Ishikawa (cell line): ENCODE measurements at regions not wholly inside any gene's neighbourhood (a gene's known extent, or its start where the extent isn't known, plus 50 kb on each side); places are given as distances from the start of the nearest gene placed in this dataset.

ENCODE experiments used
- CEBPB ChIP-seq: IDR thresholded peaks from 2 replicates; pipeline ENCODE4 v1.6.1; 2012
- CREB1 ChIP-seq: IDR thresholded peaks from 2 replicates; pipeline ENCODE4 v1.6.1; 2012; ENCODE audit warnings: low read depth
- EGR1 ChIP-seq: IDR thresholded peaks from 2 replicates; pipeline ENCODE4 v1.6.1; 2012
- EP300 ChIP-seq: IDR thresholded peaks from 2 replicates; pipeline ENCODE4 v1.6.1; 2012; ENCODE audit warnings: borderline replicate concordance
- FOXM1 ChIP-seq: IDR thresholded peaks from 2 replicates; pipeline ENCODE4 v1.6.1; 2012; ENCODE audit warnings: low read depth, borderline replicate concordance
- NFIC ChIP-seq: IDR thresholded peaks from 2 replicates; pipeline ENCODE4 v1.6.1; 2012
- RAD21 ChIP-seq: IDR thresholded peaks from 2 replicates; pipeline ENCODE4 v1.6.1; 2012; ENCODE audit warnings: low read depth
- REST ChIP-seq: IDR thresholded peaks from 2 replicates; pipeline ENCODE4 v1.6.1; 2012; ENCODE audit warnings: low read depth, mild to moderate bottlenecking
- TAF1 ChIP-seq: IDR thresholded peaks from 2 replicates; pipeline ENCODE4 v1.6.1; 2012; ENCODE audit warnings: low read depth, mild to moderate bottlenecking
- TCF12 ChIP-seq: IDR thresholded peaks from 2 replicates; pipeline ENCODE4 v1.6.1; 2012; ENCODE audit warnings: low read depth
- TEAD4 ChIP-seq: IDR thresholded peaks from 2 replicates; pipeline ENCODE4 v1.6.1; 2012
- YY1 ChIP-seq: IDR thresholded peaks from 2 replicates; pipeline ENCODE4 v1.6.1; 2012; ENCODE audit warnings: low read depth
- ZBTB7A ChIP-seq: IDR thresholded peaks from 2 replicates; pipeline ENCODE4 v1.6.1; 2012; ENCODE audit warnings: low read depth
- TF ChIP-seq, protein P1 (sequence below): IDR thresholded peaks from 2 replicates; pipeline ENCODE4 v1.6.1; 2012
- TF ChIP-seq, protein P2 (sequence below): IDR thresholded peaks from 2 replicates; pipeline ENCODE4 v1.6.1; 2012

DNA sequence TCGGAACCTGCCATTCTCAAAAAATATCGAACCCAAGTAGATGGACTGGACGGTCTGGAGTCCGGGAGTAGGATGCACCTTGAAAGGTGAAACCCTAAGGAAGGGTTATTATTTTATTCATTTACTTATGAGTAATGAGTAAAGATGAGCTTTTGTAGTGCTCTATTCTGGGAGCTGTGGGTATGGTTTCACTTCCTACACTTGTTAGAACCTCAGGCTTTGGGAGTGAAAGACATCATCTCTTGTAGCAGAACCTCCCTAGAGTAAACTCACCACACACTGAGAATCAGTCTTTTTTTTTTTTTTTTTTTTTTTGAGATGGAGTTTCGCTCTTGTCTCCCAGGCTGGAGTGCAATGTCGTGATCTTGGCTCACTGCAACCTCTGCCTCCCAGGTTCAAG is 389.4 kb upstream of the AUTS2 start:
- no peak for TF ChIP-seq RAD21
- TF ChIP-seq, protein P1, sequence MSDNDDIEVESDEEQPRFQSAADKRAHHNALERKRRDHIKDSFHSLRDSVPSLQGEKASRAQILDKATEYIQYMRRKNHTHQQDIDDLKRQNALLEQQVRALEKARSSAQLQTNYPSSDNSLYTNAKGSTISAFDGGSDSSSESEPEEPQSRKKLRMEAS, result no peak
- TF ChIP-seq NFIC, result no peak

- TF ChIP-seq CREB1, result no peak
These were observed 386.9 kb upstream of the AUTS2 start for GRCh38 chr7:69211336-69211735.

DNA sequence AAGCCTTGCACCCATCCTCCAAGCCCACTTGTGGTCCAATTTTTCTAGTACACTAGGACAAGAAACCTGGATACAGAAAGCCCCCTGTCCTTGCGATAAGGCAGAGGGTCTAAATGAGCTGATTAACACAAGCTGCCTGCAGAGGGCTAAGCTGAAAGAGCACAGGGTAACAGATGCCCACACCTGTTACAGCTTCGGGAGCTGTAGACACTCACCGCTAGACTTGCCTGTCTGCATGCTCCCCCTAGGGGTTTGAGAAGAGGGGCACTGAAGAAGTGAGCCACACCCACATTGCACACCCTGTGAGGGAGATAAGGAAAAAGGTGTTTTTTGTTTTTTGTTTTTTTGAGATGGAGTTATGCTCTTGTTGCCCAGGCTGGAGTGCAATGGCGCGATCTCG is 386.5 kb upstream of the AUTS2 start:
- TF ChIP-seq, protein P1, result no peak
- TF ChIP-seq RAD21, result no peak
- TF ChIP-seq TEAD4, result no peak

DNA sequence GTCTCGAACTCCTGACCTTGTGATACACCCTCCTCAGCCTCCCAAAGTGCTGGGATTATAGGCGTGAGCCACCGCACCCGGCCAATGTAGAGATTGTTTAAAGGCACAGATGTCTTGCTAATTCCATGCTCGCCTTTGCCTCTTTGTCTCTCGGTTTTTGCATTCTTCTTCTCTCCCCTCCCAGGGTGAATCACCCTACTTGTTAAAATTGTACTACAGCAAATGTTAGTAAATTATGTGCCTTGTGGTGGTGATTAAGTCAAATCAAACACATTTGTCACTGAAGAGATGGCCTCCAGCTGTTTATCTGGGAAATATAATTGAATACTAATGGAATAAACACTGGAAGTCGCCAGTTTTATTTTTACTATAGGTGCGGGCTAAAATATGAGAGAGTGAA is 384.4 kb upstream of the AUTS2 start:
- TF ChIP-seq NFIC, result no peak
- TF ChIP-seq REST, result no peak
- no peak for TF ChIP-seq EP300
- TF ChIP-seq, protein P1, result no peak
- TF ChIP-seq CEBPB, result no peak
- no peak for TF ChIP-seq CREB1
- TF ChIP-seq RAD21, result no peak
- TF ChIP-seq, protein P2, sequence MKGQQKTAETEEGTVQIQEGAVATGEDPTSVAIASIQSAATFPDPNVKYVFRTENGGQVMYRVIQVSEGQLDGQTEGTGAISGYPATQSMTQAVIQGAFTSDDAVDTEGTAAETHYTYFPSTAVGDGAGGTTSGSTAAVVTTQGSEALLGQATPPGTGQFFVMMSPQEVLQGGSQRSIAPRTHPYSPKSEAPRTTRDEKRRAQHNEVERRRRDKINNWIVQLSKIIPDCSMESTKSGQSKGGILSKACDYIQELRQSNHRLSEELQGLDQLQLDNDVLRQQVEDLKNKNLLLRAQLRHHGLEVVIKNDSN, result no peak
- no peak for TF ChIP-seq TAF1
- TF ChIP-seq FOXM1, result no peak
- TF ChIP-seq TEAD4, result no peak
- TF ChIP-seq YY1, result no peak
- TF ChIP-seq TCF12, result no peak
- no peak for TF ChIP-seq EGR1
- TF ChIP-seq ZBTB7A, result no peak

DNA sequence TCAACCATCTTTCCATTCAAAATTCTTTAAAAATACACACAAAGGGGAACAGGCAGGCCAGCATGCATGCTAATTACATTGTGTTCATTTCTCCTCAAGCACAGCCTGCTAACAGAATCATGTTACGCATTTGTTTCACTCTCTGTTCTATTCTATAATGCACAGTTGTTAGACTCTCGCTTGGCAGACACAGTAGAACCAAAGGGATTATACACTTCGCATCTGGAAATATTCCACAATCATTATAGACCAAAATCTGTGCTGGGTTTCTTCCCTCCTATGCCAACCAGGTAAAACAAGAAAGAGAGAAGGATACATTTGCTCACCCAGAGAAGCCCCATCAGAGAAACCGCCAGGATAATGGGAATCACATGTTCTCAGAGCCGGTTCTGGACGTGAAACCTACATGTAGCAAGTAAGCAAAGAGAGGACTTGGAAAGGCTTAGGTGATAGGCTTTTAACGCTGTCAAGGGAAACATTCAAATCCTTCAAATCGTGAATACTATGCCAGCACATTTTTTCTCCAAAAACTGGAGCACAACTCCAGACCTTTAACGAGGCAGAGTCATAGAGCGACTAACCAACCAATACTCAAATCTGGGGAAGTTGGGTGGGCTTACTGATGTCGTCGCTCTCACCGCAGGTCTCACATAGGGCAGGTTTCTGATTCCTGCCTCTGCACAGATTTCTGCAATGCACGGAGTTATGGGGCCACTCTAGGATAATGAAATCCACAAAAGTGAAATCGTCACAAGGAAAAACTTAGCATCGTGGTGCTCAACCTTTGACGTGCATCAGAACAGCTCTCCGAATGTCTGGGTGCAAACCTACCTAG is 380.5 kb upstream of the AUTS2 start:
- no peak for TF ChIP-seq EP300
- TF ChIP-seq YY1, result no peak
- TF ChIP-seq EGR1, result no peak
- no peak for TF ChIP-seq FOXM1
- TF ChIP-seq REST, result no peak
- TF ChIP-seq NFIC, result no peak
- TF ChIP-seq TAF1, result no peak
- TF ChIP-seq TCF12, result no peak
- TF ChIP-seq, protein P2, result no peak
- no peak for TF ChIP-seq RAD21
- no peak for TF ChIP-seq CREB1
- TF ChIP-seq TEAD4, result no peak
- TF ChIP-seq ZBTB7A, result no peak
- TF ChIP-seq CEBPB, result no peak
- TF ChIP-seq, protein P1, result no peak

GRCh38 chr7:69218576-69218975 is 379.7 kb upstream of the AUTS2 start:
- TF ChIP-seq FOXM1, result no peak
- no peak for TF ChIP-seq TCF12
- TF ChIP-seq REST, result no peak
- TF ChIP-seq, protein P1, result no peak
- TF ChIP-seq CREB1, result no peak
